ENCODE measurements at regions not wholly inside any gene's neighbourhood (a gene's known extent, or its start where the extent isn't known, plus 50 kb on each side); places are given as distances from the start of the nearest gene placed in this dataset.

GRCh38 chr12:58491306-58491705, 429.0 kb downstream of the LRIG3 start:
- Histone ChIP-seq H3K9me2 (replicated peaks; ENCODE audit: control insufficient read depth, low read length) (no peaks in the 10 kb centered on the region), H3K4me2 (ENCODE audit: low read length) (no peak overlapping the region), H4K20me1 (ENCODE audit: control insufficient read depth, insufficient read depth, low read depth, low read length) (no peaks in the 10 kb centered on the region), H3K4me1 (ENCODE audit: control insufficient read depth, low read length) (no peaks in the 10 kb centered on the region), H3K27ac (ENCODE audit: low read depth, low read length) (no peak overlapping the region), H3K79me2 (ENCODE audit: control insufficient read depth, low read length) (no peaks in the 10 kb centered on the region), H3K36me3 (ENCODE audit: control insufficient read depth, low read length) (no peaks in the 10 kb centered on the region), H3K9me3 (ENCODE audit: control insufficient read depth, insufficient read depth, low read length) (no peaks in the 10 kb centered on the region), H3K4me3 (ENCODE audit: low read length) (no peak overlapping the region), H3K27me3 (ENCODE audit: control insufficient read depth, low read length) (no peaks in the 10 kb centered on the region), H3F3A (ENCODE audit: control insufficient read depth, insufficient read depth) (no peaks in the 10 kb centered on the region)
- TF ChIP-seq EZH2phosphoT487 (IDR thresholded peaks at IDR 0.05; ENCODE audit: borderline replicate concordance, low read length) (no peak), CTCF (IDR thresholded peaks at IDR 0.05; ENCODE audit: low read depth, low read length, poor library complexity, severe bottlenecking) (no peak)

GRCh38 chr12:58496411-58497190, 423.7 kb downstream of the LRIG3 start:
- H4K20me1 ChIP-seq (ENCODE audit: control insufficient read depth, insufficient read depth, low read depth, low read length): no peaks in the 10 kb centered on the region
- H3K4me3 ChIP-seq (ENCODE audit: low read length): no peak overlapping the region
- H3K4me2 ChIP-seq (ENCODE audit: low read length): no peak overlapping the region
- H3K27me3 ChIP-seq (ENCODE audit: control insufficient read depth, low read length): no peaks in the 10 kb centered on the region
- H3K9me2 ChIP-seq (replicated peaks; ENCODE audit: control insufficient read depth, low read length): no peaks in the 10 kb centered on the region
- no peaks in the 10 kb centered on the region for H3K9me3 ChIP-seq (ENCODE audit: control insufficient read depth, insufficient read depth, low read length)
- H3K4me1 ChIP-seq (ENCODE audit: control insufficient read depth, low read length): no peaks in the 10 kb centered on the region
- TF ChIP-seq EZH2phosphoT487 (IDR thresholded peaks at IDR 0.05; ENCODE audit: borderline replicate concordance, low read length) (no peak), CTCF (IDR thresholded peaks at IDR 0.05; ENCODE audit: low read depth, low read length, poor library complexity, severe bottlenecking) (no peak)
- H3K79me2 ChIP-seq (ENCODE audit: control insufficient read depth, low read length): no peaks in the 10 kb centered on the region
- no peak overlapping the region for H3K27ac ChIP-seq (ENCODE audit: low read depth, low read length)
- no peaks in the 10 kb centered on the region for H3K36me3 ChIP-seq (ENCODE audit: control insufficient read depth, low read length)
- no peaks in the 10 kb centered on the region for H3F3A ChIP-seq (ENCODE audit: control insufficient read depth, insufficient read depth)

GRCh38 chr12:58500399-58500798, 419.9 kb downstream of the LRIG3 start:
- H3K9me2 ChIP-seq (replicated peaks; ENCODE audit: control insufficient read depth, low read length): no peaks in the 10 kb centered on the region
- no peaks in the 10 kb centered on the region for H3K4me1 ChIP-seq (ENCODE audit: control insufficient read depth, low read length)
- no peak overlapping the region for H3K4me3 ChIP-seq (ENCODE audit: low read length)
- H3K79me2 ChIP-seq (ENCODE audit: control insufficient read depth, low read length): no peaks in the 10 kb centered on the region
- H4K20me1 ChIP-seq (ENCODE audit: control insufficient read depth, insufficient read depth, low read depth, low read length): no peaks in the 10 kb centered on the region
- no peaks in the 10 kb centered on the region for H3K9me3 ChIP-seq (ENCODE audit: control insufficient read depth, insufficient read depth, low read length)
- no peak overlapping the region for H3K27ac ChIP-seq (ENCODE audit: low read depth, low read length)
- no peaks in the 10 kb centered on the region for H3K27me3 ChIP-seq (ENCODE audit: control insufficient read depth, low read length)
- H3F3A ChIP-seq (ENCODE audit: control insufficient read depth, insufficient read depth): no peaks in the 10 kb centered on the region
- TF ChIP-seq EZH2phosphoT487 (IDR thresholded peaks at IDR 0.05; ENCODE audit: borderline replicate concordance, low read length): no peak
- no peak for TF ChIP-seq CTCF (IDR thresholded peaks at IDR 0.05; ENCODE audit: low read depth, low read length, poor library complexity, severe bottlenecking)
- H3K4me2 ChIP-seq (ENCODE audit: low read length): no peak overlapping the region
- H3K36me3 ChIP-seq (ENCODE audit: control insufficient read depth, low read length): no peaks in the 10 kb centered on the region

Measured in DOHH2 (cell line).